ENCODE measurements at regions not wholly inside any gene's neighbourhood (a gene's known extent, or its start where the extent isn't known, plus 50 kb on each side); places are given as distances from the start of the nearest gene placed in this dataset.

DNA sequence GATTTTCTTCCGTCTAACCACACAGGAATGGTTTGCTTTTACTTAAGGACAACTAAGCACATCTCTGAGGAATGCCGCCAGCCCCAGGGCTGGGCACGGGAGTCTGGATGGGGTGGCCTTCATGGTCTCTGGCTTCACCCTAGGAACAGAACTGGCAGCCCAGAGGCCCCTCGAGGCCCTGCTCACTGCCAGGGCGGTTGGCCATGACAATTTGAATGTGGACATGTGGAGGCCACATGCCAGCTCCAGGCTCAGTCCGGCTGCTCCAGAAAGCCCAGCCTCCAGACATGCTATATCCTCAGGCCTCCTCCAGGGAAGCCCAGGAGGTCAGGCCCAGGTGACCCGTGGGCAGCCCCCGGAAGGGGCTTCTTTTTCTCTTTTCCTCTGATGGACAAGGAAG lies 84.0 kb upstream of the FGF3 start:
- no peak for DNase-seq (ENCODE audit: extremely low spot score, insufficient read length, low read depth)
- FAIRE-seq, result no peak

GRCh38 chr11:69904161-69904973 lies 85.2 kb upstream of the FGF3 start:
- FAIRE-seq (no peak), DNase-seq (ENCODE audit: extremely low spot score, insufficient read length, low read depth) (no peak)

- DNase-seq (ENCODE audit: extremely low spot score, insufficient read length, low read depth) (no peak), FAIRE-seq (no peak)
These were observed 85.8 kb upstream of the FGF3 start for GRCh38 chr11:69904974-69905535.

DNA sequence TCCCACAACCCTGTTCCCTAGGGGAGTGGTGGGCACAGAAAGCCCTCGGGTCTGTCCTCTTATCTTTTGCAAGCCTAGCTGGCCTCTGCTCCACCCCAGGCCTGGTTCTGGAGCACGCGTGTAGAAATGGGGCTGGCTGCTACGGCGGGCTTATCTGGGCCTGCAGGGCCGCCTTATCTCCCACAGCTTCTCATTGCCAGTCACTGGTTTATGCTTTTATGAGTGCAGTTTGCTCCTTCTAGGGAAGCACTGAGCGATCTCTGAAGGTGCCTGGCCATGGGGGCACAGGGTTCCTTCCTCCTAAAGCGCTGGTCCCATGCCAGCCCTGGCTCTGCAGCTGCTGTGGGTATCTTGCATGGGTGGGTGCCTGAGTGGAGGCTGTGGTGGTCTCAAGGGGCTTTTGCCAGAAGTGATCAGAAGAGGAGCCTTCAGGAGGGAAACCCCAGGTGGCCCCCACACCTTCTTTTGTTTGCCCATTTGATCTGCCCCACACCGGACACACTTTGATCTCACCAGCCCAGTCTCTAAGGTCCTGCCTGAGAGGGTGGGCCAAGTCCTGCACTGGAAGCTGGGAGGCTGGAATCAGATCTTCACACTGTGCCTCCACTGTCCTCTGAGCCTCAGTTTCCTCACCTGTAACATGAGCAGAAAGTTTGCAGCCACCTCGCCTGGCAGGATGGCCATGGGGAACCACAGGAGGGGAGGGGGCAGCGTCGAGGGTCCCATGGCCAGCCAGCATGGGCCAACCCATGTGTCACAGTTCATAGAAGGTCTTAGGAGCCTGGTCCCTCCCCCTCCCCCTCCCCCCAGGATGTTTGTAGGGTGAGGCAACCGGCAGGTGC lies 86.6 kb upstream of the FGF3 start:
- FAIRE-seq (no peak), DNase-seq (ENCODE audit: extremely low spot score, insufficient read length, low read depth) (no peak)

DNA sequence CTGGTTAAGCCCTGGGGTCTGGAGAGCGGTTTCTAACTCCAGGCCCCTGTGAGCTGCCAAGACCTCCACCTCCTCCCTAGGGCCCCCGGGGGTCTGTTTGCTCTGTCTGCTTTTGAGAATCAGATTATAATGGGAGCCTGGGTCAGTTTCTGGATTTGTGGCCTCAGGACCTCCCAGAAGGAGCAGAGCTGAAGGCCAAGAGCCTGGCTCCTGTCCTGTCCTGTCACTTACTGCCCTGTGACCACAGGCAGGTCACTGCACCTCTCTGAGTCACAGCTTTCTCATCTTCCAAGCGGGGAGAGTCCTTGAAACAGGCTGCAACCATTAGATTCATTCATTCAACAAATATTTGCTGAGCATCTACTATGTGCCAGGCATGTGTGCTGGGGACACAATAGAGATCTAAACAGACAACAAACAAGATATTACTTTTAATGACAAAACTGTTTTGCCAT lies 87.3 kb upstream of the FGF3 start:
- DNase-seq (ENCODE audit: extremely low spot score, insufficient read length, low read depth), result no peak

DNA sequence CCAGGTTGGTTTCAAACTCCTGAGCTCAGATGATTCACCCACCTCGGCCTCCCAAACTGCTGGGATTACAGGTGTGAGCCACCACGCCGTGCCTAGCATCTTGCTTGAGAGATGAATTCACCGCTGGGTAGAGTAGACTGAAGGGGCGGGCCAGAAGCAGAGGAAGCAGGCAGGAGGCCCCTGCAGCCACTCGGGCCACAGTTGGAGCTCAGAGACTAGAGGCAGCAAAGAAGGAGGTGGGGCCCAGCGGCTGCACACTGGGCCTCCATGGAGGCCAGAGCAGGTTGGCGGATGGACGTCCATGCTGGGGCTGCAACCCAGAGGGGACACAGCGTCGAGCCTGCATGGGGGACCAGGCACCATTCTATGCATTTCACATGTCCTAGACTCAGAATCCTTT lies 88.4 kb upstream of the FGF3 start:
- no peak for FAIRE-seq
- no peak for DNase-seq (ENCODE audit: extremely low spot score, insufficient read length, low read depth)

More for the DNA sequence above, 87.3 kb upstream of the FGF3 start:
- FAIRE-seq, result no peak

DNA sequence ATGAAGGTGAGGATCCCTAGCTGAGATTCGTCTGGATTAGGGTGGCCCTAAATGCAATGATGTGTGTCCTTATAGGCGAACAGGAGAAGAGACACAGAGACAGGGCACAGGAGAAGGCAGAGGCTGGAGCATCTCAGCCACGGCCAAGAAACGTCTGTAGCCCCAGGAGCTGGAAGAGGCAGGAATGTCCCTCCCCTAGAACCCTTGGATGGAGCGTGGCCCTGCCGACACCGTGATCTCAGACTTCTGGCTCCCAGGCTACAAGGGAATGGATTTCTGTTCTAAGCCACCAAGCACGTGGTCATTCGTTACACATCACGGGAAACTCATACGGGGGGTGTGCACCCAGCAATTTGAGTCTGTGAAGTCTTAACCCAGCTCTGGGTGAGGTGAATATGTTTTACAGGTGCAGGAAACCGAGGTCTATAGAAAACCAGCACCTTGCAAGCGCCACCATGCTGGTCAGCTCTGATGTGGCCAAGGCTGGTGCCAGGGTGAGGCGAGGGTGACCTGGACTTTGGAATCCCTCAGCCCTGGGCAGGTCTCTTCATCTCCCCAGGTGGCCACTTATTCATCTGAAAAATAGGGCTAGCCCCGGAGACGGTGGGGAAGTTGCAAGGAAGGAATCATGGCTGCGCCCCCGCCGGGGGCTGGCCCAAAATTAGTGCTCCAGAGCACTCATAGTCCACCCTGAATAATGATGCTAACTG lies 89.5 kb upstream of the FGF3 start:
- DNase-seq (ENCODE audit: extremely low spot score, insufficient read length, low read depth) (no peak), FAIRE-seq (no peak)

DNA sequence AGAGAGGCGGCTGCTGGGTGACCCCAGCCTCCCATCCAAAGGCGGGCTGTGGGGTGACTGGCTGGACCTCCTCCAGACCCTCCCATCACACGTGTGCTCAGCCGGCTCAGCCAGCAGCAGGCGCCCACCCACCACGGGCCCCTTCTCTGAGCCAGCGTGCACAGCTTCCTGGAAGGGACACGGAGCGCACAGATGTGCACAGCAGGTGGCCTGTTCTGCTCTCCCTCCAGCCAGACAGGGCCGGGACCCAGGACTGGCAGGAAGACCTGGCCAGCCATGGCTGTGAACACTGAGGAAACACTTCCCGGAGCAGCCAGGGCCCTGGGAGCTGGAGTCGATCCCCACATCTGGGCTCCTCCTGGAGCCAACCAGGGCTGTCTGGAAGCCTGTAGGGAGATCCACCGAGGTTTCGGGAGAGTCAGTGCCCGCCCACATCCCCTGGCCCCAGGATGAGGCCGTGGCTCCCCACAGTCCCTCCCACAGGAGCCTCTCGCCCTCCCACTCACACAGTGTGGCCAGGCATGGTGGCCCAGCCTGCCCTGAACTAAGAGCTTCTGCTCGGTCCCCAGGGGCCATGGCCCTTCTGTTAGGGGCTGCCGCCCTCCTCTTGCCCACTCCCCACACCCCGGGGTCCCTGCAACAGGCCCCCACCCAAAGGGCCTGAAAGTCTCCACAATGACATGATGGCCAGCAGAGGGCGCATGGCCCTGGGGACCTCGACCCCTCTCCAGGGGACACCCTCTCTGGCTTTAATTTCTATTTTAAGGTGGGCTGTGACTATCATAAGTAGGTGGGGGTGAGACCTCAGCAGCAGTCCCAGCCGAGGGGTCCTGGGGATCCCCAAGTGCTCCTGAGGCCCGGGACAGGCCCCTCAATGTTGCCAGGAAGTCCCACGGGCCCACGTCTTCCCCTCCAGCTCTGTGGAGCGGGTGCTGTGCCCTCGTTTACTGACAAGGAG lies 90.6 kb upstream of the FGF3 start:
- DNase-seq (ENCODE audit: extremely low spot score, insufficient read length, low read depth), result no peak

GRCh38 chr11:69910519-69911309 lies 91.5 kb upstream of the FGF3 start:
- DNase-seq (ENCODE audit: extremely low spot score, insufficient read length, low read depth), result no peak
- no peak for FAIRE-seq

More for the DNA sequence above, 90.6 kb upstream of the FGF3 start:
- FAIRE-seq, result no peak

DNA sequence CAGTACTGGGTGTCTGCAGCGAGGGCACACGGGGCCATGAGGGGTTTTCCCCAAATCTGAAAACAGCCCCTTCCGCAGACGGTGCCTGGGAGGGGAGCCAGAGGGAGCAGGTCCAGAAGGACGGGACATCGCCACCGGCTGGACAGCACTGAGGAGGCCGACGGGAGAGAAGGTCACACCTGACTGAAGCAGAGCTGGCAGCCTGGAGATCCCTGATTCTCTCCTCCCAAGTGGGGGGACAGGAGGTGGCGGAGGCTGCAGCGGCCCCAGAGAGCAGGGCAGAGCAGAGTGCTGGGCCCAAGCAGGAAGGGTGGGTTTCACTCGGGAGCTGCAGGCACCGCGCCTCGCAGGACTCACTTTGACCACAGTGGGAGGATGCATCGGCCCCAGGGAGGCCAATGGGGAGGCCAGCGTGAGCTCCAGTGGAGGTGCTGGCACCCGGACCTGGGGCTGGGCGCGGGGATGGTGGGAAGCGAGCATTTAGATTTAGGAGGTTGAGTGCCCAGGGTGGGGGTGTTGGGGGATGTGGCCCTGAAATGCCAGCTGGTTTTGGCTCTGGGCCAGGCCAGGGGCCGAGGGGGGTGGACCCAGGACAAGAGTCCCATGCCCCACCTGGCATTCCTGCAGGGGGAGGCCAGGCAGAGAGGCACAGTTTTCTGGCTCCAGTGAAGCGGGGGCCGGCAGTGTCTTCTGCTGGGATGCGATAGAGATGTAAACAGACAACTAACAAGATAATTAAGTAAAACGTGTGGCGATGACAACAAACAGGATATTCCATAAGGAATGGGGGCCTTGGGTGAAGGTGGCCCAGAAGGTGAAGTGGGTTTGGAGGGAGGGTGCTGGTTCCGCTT lies 92.3 kb upstream of the FGF3 start:
- DNase-seq (ENCODE audit: extremely low spot score, insufficient read length, low read depth) (no peak), FAIRE-seq (no peak)

GRCh38 chr11:69912161-69912910 lies 93.1 kb upstream of the FGF3 start:
- no peak for FAIRE-seq

DNA sequence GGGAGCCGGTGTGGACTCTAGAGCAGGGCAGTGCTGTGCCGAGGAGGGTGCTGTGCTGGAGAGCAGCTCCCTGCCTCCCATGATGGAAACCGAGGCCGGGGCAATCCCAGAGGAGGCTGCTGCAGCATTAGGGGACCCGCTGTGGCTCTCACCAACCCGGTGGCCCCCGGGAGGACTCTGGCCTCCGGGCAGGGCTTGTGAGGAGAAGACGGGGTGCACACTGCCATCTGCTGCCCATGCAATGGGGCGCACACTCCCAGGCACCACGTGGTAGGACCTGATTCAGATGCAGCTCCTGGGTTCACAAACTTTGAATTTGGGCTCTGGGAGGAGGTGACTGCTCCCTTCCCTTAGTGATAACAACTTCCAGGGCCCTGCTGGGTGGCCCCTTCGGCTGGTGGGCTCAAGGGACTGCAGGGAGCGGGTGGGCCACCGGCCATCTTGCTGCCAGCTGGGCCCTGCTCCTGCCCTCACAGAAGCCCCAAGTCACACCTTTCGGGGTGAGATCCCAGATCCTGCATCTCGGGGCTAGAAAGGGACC lies 93.8 kb upstream of the FGF3 start:
- DNase-seq (ENCODE audit: extremely low spot score, insufficient read length, low read depth), result no peak
- no peak for FAIRE-seq

More at GRCh38 chr11:69912161-69912910, 93.1 kb upstream of the FGF3 start:
- no peak for DNase-seq (ENCODE audit: extremely low spot score, insufficient read length, low read depth)

- no peak for FAIRE-seq
These were observed 94.5 kb upstream of the FGF3 start for GRCh38 chr11:69913591-69914285.

GRCh38 chr11:69914286-69915150 lies 95.3 kb upstream of the FGF3 start:
- DNase-seq (ENCODE audit: extremely low spot score, insufficient read length, low read depth), result no peak
- no peak for FAIRE-seq

More at GRCh38 chr11:69913591-69914285, 94.5 kb upstream of the FGF3 start:
- DNase-seq (ENCODE audit: extremely low spot score, insufficient read length, low read depth), result no peak

DNA sequence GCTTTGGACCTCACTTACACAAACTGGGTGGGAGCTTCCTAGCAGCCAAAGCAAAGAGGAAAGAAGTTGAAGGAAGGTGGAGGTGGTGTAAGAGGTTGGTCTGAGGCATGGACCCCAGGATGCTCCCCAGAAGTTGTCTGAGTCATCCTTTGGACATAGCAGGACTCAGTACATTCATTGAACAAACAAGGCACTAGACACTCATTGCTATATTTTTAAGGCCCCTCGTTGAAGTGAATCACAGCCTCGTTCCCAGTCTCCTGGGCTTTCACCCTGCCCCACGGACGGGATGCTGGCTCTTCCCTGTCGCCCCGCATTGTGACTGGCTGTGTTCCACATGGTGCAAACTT lies 95.9 kb upstream of the FGF3 start:
- FAIRE-seq (no peak), DNase-seq (ENCODE audit: extremely low spot score, insufficient read length, low read depth) (no peak)

Measured in GM18507 (cell line).